ENCODE measurements at regions not wholly inside any gene's neighbourhood (a gene's known extent, or its start where the extent isn't known, plus 50 kb on each side); places are given as distances from the start of the nearest gene placed in this dataset.
"Not testable (repeated sequence)": the region's sequence is repeated elsewhere in the genome, so short reads cannot be mapped to it uniquely, and the experiment has no call there.

DNA sequence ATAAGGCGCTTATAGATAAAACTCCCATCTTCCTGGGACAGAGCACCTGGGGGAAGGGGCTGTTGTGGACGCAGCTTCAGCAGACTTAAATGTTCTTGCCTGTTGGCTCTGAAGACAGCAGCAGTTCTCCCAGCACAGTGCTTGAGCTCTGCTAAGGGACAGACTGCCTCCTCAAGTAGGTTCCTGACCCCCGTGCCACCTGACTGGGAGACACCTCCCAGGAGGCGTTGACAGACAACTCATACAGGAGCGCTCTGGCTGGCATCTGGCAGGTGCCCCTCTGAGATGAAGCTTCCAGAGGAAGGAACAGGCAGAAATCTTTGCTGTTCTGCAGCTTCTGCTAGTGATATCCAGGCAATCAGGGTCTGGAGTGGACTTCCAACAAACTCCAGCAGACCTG, 383.1 kb upstream of the EMCN start:
- not testable (repeated sequence) for DNase-seq

DNA sequence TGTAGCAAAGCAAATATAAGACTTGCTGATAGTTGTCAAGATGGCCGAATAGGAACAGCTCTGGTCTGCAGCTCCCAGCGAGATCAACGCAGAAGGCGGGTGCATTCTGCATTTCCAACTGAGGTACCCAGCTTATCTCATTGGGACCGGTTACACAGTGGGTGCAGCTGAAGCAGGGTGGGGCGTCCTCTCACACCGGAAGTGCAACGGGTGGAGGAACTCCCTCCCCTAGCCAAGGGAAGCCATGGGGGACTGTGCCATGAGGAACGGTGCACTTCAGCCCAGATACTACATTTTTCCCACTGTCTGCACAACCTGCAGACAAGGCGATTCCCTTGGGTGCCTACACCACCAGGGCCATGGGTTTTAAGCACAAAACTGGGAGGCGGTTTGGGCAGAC, 382.3 kb upstream of the EMCN start:
- no peak for DNase-seq

DNA sequence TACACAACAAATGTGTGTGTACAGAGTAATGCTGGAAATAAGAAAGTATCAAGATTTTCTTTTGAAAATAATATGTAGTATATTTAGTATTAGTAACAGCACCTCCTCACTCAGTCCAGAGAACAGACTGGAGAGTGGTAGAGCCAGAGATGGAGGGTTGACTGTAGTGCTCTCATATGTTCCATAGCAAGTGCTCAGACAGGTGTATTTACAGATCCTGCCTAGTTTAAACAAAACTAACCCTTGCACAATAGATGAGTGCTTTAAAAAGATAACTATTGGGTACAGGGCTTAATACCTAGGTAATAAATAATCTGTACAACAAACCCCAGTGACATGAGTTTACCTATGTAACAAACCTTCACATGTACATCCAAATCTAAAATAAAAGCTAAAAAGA, 381.0 kb upstream of the EMCN start:
- DNase-seq = peak; percentile 44

DNA sequence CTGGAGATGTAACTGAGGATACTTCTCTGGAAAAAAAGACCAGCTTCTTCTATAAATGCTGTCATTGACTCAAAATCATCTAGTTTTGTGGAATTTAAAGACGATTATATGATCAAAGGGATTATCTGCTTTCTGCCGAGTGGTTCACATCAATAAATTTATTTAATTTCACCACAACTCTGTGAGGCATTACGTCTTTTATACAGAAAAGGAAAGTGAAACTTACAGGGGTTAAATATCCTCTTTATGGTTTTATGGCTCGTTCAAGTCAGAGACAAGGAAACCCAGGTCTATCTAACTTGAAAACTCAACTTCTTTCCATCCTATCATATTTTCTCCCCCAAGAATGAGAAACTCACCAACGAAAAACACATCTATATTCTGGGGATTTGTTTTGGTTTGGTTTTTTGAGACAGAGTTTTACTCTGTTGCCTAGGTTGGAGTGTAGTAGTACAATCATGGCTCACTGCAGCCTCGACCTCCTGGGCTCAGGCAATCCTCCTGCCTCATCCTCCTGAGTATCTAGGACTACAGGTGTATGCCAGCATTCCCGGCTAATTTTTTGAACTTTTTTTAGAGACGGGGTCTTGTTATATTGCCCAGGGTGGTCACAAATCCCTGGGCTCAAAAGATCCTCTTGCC, 377.9 kb upstream of the EMCN start:
- DNase-seq = no peak

DNA sequence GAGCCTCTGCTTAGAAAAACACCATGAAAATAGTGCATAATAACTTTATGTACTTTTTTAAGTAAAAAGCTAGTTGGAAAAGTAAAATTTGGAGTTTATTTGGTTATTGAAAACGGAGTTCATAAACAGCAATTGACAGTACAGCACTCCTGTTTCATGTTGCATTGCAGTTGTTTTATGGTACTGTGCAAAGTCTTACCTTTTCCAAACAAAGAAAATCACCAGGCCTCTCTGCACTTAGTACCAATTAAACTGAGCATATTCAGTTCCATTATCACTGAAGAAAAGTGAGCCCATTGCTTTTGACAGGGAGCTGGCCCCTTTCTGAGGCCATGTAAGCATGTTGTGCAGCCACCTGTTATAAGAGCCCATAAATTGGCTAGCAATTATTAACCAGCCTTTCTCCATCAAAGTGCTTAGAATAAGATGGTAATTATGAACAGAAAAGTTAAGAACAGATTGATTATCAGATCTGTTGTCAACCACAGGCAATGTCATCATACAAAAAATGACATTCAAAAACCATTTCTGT, 376.6 kb upstream of the EMCN start:
- DNase-seq = peak; percentile 63

DNA sequence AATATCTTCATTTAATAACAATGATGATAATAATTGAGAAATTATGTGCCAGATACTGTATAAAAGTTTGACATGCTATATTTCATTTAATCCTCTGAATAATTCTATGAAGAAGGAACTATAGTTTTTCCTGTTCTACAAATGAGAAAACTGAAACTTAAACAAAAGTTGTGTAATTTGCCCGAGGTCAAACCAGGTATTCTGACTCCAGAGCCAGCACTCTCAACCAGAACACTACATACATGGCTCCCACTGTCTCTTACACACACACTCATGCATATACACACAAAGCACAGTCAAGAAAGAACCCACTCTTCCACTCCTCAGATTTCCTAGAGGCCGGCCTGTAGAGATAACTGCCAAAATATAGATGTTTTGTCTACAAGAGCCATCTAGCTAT, 374.0 kb upstream of the EMCN start:
- DNase-seq = no peak

DNA sequence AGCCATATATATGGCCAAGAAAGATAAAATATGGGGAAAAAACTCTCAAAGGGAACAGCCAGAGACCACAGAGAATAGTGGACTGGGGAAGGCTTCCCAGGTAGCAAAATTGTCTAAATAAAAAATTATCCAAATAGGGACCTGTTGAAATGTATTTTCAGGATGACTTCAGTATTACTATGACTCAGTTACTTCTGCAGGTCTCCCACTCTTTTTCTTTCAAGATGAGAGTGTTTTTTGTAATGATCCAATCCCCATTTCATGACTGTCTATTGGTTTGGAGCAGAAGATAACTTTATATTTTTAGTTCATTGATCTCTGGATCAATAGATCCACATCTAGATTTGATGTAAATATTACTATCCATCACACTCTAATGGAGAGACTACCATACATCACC, 372.1 kb upstream of the EMCN start:
- no peak for DNase-seq

DNA sequence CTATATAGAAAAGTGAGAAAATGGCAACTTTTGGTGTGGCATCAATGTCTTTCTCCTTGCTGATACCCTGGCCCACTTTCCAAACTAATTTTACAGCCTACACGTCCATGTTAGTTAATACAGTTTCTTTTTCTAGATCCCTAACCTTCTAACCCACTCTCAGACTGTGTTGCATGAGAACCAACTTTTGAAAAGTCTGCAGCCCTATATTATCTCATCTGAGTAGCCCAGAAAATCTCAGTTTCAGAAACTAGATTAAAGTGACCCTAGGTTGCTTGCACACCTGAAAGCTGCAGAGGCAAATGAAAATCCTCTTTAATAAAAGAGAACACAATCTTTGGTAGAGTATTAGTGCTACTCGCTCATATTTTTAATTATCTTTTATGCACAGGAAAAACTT, 371.6 kb upstream of the EMCN start:
- no peak for DNase-seq

DNA sequence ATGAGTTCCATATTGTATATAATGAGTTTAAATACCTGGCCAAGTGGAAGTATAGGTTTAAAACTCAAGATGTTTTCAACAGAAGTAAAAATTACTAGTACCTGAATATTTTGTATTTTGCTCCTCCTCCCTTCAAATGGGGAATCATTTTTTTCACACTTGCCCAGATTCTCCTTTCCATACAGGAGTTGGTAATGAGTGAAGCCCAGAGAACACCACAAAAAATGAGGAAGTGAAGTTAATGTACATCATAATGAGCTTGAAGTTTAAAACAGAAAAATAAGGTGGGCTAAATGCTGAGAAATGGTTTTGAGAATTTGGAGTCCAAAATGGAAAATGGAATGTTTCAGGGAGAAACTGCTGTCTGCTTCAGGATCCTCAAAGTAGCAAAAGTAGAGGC, 364.8 kb upstream of the EMCN start:
- DNase-seq = no peak

DNA sequence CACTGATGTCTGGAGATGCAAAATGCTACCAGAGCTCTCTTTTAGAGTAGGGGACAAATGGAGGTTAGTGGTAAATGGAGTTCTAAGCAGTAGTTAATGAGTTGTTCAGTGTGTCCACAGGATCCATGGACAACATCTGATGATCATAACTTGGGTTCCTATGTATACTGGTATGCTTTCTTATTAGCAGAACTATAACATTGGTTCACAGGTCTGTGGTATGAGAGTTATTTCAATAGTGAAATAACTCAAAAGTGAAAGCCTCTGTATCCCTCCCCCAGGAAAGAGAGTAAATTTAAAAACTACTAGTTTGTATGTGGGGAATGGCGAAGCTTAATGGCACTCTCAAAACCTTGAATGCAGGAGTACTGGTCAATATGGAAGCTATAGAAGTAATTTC, 363.5 kb upstream of the EMCN start:
- DNase-seq = no peak

DNA sequence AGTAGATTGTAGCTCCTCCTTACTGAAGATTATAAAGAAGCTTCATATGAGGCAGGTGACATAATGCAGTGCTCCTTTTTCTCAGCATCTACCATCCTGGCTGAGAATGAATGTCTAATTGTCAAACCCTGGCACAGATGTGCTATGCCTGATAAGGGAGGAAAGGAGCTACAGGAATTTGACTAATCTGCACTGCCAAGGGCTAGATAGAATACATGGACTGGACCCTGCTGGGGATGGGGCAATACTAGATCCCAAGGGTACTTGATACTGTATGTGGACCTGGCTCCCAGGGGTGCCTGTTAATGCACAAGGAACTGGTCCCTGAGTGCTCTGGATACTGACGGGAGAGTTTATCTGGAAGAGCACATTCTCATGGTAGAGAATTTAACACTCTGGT, 362.2 kb upstream of the EMCN start:
- no peak for DNase-seq

DNA sequence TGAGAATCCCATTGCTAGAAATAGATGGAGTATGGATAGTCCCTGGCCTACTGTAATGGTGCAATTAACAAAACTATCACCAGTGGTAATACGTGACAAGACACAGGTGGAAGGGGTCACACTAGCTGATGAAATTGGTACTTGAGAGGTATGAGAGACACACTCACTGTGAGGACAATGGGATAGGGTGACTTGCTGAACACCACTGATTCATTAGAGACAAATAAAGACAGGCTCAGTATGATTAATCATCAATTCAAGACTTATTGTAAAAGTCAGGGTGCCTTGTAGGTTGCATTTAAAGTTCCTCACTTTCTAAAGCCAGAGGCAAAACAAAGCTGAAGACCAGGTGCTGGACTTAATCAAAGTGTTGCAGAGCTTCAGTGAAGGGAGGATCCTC, 361.6 kb upstream of the EMCN start:
- no peak for DNase-seq

DNA sequence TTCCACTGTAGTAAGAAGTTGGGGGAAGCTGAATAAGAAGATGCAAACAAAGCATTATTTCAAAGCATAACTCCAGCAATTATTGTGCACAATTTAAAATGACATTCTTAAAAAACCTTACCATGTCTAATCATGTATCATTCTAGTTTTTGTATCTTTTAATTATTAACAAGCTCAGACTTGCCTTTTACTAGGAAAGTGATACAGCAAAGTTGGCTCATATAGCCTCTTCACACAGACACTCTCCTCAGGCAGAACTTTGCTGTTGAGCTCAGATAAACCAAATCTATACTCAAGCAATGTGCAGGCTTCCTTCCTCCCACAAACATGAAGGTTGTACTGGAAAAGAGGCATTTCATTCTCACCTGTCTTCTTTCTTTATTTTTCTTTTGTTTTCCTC, 358.7 kb upstream of the EMCN start:
- DNase-seq = peak; percentile 18

DNA sequence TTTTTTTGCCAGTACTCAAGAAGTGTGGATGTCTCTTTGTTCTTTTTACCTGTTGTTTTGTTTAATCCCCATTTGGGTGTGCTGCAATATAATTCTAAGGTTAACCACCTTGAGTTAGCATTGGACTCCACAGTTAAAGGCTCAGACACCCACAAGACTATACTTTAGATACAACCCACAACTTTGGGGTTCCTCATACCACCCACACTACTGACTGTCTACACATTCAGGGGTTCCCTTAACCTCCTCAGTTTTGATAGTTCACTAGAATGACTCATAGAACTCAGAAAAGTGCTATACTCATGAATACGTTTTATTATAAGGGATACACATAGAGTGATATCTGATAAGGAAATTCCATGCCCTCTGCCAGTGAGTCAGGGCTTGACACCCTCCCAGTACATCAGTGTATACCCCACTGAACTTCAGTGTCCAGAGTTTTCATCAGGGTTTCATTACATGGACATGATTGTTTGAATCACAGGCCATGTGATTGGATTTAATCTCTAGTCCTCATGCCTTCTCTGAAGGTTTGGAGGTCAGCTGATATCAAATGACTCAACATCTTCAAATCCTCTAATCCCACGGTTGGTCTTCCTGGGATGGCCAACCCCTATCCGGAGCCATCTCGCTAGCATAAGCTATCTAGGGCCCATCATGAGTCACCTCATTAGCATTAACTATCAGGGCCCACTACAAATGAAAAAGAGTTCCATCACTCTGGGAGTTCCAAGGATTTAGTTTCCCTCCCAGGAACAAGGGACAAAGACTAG, 357.7 kb upstream of the EMCN start:
- no peak for DNase-seq

DNA sequence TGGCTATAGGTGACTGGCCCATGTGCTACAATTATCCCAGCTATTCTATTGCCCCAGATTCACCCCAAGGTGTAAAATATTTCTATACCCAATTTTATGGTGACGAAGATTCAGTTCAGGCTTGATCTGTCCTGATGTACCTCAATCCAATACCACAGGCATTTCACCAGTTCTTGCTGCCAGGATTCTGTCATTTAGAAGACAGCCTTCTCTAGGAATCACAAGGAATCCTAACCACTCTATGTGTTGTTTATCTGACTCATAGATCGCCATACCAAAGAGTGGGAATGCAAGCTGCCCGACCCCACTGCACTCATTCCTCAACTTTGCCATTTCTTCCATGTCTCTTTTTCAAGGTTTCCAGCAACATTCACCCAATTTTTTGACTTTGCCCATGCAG, 355.0 kb upstream of the EMCN start:
- no peak for DNase-seq

DNA sequence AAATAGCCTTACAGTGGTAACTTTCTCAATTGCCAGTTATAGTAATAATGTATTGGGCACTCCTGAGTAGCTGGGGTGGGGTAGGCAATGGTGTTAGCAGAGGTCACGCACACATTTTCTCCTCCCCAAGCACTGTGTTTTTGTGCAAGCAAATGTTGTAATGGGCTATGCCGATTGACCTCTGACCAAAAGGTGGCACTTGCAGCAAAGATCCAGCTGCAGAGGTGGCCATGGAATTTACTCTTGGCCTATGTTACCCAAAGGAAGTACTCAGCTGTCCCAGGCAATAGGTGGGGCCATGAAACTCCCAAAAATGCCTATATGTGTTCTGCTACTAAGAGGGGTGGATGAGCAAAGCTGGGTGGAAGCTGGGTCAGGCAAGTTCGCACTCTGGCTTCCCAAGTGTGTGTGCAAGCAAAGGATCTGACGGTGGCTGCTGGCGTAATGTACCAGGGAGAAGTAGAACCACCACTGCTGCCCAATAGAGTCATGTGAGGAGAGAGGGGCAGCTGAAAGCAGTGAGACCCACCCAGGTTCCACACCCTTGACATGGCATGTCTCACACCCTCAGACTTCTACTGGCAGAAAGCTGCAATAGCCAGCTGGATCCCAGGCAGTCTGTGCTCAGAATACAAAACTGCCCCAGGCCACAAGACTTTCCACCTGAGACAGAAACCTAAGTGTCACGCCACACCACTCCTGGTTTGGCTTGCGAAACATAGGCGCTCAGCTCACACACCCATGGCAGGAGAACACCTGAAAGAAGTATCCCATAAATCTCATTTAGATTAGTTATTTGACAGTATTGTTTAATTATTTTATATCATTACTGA, 353.3 kb upstream of the EMCN start:
- DNase-seq = no peak

DNA sequence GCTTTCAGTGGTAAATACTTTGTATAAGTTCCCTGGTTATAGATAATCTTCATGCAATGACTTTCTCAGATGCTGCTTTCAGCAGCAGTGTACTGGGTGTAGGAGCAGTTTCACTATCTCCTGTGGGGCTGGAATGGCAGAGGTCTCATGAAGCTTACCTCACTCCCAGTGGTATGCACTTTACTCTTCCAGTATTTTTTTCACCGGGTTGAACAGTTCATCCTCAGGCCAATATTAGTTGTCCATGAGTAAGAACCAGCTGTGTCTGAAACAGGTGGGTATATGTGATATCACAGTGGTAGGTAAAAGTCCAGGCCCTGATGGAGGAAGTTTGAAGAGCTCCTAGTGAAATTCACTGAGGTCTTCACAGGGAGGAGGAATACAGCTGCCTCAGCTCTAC, 351.5 kb upstream of the EMCN start:
- DNase-seq = no peak

DNA sequence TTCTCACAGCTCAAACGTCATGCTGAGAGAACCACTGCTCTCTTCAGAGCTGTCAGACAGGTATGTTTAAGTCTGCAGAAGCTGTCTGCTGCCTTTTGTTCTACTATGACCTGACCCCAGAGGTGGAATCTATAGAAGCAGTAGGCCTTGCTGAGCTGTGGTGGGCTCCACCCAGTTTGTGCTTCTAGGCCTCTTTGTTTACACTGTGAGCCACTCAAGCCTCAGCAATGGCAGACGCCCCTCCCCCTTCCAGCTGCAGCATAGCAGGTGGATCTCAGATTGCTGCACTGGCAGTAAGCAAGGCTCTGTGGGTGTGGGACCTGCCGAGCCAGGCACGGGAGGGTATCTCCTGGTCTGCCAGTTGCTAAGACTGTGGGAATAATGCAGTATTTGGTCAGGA, 350.5 kb upstream of the EMCN start:
- DNase-seq = peak; percentile 47

DNA sequence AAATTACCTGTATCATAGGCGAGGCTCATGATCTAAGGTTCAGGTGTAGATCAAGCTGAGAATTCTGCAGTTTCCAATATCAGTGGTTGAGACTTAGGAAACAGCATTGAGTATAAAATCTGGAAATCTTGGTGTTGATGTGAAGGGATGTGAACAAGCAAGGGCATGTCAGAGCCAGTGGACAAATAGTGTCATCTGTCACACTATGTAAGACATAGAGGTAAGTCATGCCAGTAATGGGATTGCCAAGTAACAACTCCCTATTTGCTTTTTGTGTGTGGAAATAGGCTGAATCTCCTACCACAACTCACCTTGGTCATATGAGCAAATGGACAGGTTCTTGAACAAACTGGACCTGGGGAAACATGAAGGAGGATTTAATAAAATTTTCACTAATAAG, 334.5 kb upstream of the EMCN start:
- no peak for DNase-seq

DNA sequence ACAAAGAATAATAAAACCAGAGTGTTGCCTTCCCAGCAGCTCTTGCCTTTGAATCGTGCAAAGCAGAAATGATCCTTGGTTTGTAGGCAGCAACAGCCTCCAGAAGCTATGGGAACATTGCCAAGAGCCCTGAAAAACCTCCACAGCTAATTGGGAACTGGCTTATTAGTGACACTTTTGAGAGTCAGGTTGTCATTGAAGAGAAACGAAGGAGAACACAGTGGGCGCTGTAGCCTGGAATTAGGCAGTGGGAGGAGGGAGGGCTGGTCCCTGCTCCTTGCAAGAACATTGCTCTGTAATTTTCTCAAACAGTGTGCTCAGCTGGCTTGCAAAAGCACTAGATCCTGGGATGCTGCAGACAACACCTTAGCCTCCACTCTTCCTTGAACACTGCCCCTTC, 331.5 kb upstream of the EMCN start:
- peak; percentile 61 for DNase-seq

DNA sequence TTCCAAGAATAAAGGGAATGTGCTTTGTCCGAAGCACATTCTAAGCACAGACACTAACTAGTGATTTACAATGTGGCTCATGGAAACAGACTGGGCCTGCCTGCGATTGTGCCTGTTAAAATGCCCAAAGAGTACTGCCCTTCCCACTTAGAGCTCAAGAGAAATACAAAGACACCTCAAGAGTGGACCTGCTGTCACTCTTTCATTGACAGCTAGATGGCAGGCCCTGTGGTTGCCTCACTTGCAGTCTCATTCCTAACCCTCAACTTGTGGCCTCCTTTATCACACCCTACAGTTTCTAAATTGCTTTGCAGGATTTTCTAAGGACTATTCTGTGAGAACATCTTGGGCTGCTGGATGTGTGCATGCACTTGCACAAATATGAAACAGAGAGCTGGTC, 331.0 kb upstream of the EMCN start:
- DNase-seq = no peak

DNA sequence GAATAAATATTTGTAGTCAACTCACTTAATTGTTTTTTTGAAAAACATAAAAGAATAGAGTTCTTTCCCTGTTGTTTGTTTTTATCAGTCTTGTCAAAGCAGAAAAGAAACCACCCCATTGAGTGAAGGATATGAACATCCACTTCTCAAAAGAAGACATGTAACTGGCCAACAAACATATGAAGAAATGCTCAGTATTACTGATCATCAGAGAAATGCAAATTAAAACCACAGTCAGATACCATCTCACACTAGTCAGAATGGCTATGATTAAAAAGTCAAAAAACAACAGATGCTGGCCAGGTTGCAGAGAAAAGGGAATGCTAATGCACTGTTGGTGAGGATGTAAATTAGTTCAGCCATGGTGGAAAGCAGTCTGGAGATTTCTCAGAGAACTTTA, 326.1 kb upstream of the EMCN start:
- DNase-seq = no peak

DNA sequence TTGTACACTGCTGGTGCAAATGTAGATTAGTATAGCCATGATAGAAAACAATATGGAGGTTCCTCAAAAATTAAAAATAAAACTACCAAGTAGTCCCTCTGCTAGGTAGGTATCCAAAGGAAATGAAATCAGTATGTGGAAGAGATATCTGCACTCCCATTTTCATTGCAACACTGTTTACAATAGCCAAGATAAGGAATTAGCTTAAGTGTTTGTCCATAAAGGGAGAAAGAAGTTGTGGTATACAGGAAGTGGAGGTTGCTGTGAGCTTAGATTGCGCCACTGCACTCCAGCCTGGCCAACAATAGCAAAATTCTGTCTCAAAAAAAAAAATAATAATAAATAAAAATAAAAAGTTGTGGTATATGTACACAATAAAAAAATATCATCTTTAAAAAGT, 325.0 kb upstream of the EMCN start:
- no peak for DNase-seq

DNA sequence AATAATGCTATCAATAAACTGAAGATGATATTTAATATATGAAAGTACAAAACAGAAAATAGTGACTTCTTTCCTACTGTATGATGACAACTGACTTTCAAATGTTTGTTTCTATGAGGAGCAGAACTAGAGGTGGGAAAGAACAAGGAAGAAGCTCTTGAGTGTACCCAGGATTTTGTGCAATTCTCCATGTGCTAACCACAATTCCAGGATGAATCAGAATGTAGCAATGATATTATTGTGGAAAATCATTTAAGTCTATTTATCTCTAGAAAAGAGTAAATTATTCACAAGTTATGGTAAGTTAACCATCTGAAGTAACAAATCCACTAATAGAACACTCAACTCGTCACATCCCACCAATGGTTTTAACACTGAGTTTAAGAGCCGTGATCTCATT, 324.1 kb upstream of the EMCN start:
- no peak for DNase-seq

Measured in NCI-H1105 treated with DMSO at 0.1 percent for 48 hours (cell line).